ENCODE measurements at regions not wholly inside any gene's neighbourhood (a gene's known extent, or its start where the extent isn't known, plus 50 kb on each side); places are given as distances from the start of the nearest gene placed in this dataset.

- DNase-seq: no peak
These were observed 559.9 kb downstream of the PLPP3 start for GRCh38 chr1:56019472-56019871.

- DNase-seq: no peak
These were observed 562.0 kb downstream of the PLPP3 start for GRCh38 chr1:56017336-56017735.

- no peak for DNase-seq
These were observed 575.5 kb downstream of the PLPP3 start for GRCh38 chr1:56003846-56004245.

- DNase-seq: no peak
These were observed 577.1 kb downstream of the PLPP3 start for GRCh38 chr1:56002231-56002630.

- no peak for DNase-seq
These were observed 578.9 kb downstream of the PLPP3 start for GRCh38 chr1:56000424-56000823.

- DNase-seq: no peak
These were observed 581.8 kb downstream of the PLPP3 start for GRCh38 chr1:55997536-55997935.

- no peak for DNase-seq
These were observed 585.6 kb downstream of the PLPP3 start for GRCh38 chr1:55993646-55994318.

- no peak for DNase-seq
These were observed 589.4 kb downstream of the PLPP3 start for GRCh38 chr1:55990007-55990406.

- no peak for DNase-seq
These were observed 590.4 kb downstream of the PLPP3 start for GRCh38 chr1:55988963-55989452.

- no peak for DNase-seq
These were observed 591.7 kb downstream of the PLPP3 start for GRCh38 chr1:55987491-55988249.

- no peak for DNase-seq
These were observed 593.4 kb downstream of the PLPP3 start for GRCh38 chr1:55986003-55986402.

GRCh38 chr1:55981010-55981650, 598.2 kb downstream of the PLPP3 start:
- DNase-seq: no peak

- no peak for DNase-seq
These were observed 598.8 kb downstream of the PLPP3 start for GRCh38 chr1:55980582-55980981.

GRCh38 chr1:55974714-55975441, 604.5 kb downstream of the PLPP3 start:
- DNase-seq: no peak

- DNase-seq: no peak
These were observed 608.7 kb downstream of the PLPP3 start for GRCh38 chr1:55970526-55971110.

- no peak for DNase-seq
These were observed 610.0 kb downstream of the PLPP3 start for GRCh38 chr1:55969322-55969721.

GRCh38 chr1:55968661-55969060, 610.7 kb downstream of the PLPP3 start:
- no peak for DNase-seq

GRCh38 chr1:55965981-55966461, 613.3 kb downstream of the PLPP3 start:
- DNase-seq: no peak

- DNase-seq: no peak
These were observed 616.9 kb downstream of the PLPP3 start for GRCh38 chr1:55962472-55962871.

GRCh38 chr1:55959136-55959548, 620.2 kb downstream of the PLPP3 start:
- no peak for DNase-seq

- DNase-seq: no peak
These were observed 620.9 kb downstream of the PLPP3 start for GRCh38 chr1:55958498-55958897.

- DNase-seq: no peak
These were observed 622.1 kb downstream of the PLPP3 start for GRCh38 chr1:55957276-55957675.

All from CD4-positive, alpha-beta T cell treated with Interleukin-4 for 1 hour (primary cell).